ENCODE measurements at regions not wholly inside any gene's neighbourhood (a gene's known extent, or its start where the extent isn't known, plus 50 kb on each side); places are given as distances from the start of the nearest gene placed in this dataset.

DNA sequence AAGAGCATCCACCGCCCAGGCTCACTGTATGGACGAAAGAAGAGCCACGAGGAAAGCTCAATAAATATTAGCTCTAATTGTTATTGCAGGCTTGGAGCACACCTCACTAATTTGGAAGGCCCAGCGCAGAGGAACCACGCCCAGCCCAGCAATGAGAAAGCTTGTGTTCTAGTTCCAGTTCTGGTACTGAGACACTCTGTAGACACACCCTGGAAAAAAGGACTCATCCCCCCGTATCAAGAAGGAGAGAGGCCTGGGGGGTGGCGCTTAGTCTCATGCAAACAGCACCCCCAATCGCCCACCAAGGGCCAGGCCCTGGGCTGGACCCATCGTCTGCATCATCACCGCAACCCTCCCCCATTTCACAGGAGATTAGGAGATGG lies 156.9 kb downstream of the BMP7 start:
- Histone ChIP-seq H3K4me3 (no peak overlapping the region), H3K9ac (ENCODE audit: control insufficient read depth, insufficient read depth, low read length) (no peak overlapping the region), H3K9me3 (replicated peaks; ENCODE audit: control insufficient read depth, insufficient read depth, low read length) (no peaks in the 10 kb centered on the region; the same call in 2 of the 3 replicates), H3K27me3 (replicated peaks in 1 of 2; ENCODE audit: control insufficient read depth in 2 of 2, insufficient read depth in 2 of 2, low read length in 1 of 2) (no peaks in the 10 kb centered on the region), H3K27ac (ENCODE audit: control insufficient read depth, insufficient read depth) (no peak overlapping the region), H4K20me1 (ENCODE audit: control insufficient read depth, insufficient read depth) (no peaks in the 10 kb centered on the region), H3K79me2 (ENCODE audit: control insufficient read depth, insufficient read depth, low read length) (no peaks in the 10 kb centered on the region), H3K4me1 (ENCODE audit: control insufficient read depth, insufficient read depth, low read length) (no peaks in the 10 kb centered on the region), H2AFZ (ENCODE audit: control insufficient read depth, low read depth, low read length) (no peak overlapping the region), H3K4me2 (ENCODE audit: control insufficient read depth, insufficient read depth) (no peak overlapping the region), H3K36me3 (ENCODE audit: control insufficient read depth in 2 of 2, insufficient read depth in 2 of 2, low read length in 1 of 2) (no peaks in the 10 kb centered on the region)
- RAD21 ChIA-PET (ENCODE audit: unreplicated experiment): no interaction called here
- in situ Hi-C loops (cut with MboI): no loop called here
- ATAC-seq (no peak), FAIRE-seq (no peak), DNase-seq (ENCODE audit: low read depth, low spot score) (no peak)
- SMC1A ChIA-PET (ENCODE audit: uncharacterized antibody, unreplicated experiment): no interaction called here
- intact Hi-C loops (cut with micrococcal nuclease; ENCODE audit: unreplicated experiment): no loop called here
- CTCF ChIA-PET: no interaction called here
- no TSS peak for BruUV-seq (replicated peaks)
- POLR2A ChIA-PET: no interaction called here
- WGBS (ENCODE audit: insufficient coverage, insufficient replicate concordance, low lambda C conversion rate, missing lambda C conversion rate): 26% methylated on average over 10 of the region's 10 CpGs
- no peak for TF ChIP-seq STAT3 (IDR thresholded peaks at IDR 0.05; ENCODE audit: low read depth, low read length)
- TF ChIP-seq, protein P1, sequence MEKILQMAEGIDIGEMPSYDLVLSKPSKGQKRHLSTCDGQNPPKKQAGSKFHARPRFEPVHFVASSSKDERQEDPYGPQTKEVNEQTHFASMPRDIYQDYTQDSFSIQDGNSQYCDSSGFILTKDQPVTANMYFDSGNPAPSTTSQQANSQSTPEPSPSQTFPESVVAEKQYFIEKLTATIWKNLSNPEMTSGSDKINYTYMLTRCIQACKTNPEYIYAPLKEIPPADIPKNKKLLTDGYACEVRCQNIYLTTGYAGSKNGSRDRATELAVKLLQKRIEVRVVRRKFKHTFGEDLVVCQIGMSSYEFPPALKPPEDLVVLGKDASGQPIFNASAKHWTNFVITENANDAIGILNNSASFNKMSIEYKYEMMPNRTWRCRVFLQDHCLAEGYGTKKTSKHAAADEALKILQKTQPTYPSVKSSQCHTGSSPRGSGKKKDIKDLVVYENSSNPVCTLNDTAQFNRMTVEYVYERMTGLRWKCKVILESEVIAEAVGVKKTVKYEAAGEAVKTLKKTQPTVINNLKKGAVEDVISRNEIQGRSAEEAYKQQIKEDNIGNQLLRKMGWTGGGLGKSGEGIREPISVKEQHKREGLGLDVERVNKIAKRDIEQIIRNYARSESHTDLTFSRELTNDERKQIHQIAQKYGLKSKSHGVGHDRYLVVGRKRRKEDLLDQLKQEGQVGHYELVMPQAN (conservative IDR thresholded peaks at IDR 0.05): no peak
- TF ChIP-seq WRNIP1 (IDR thresholded peaks at IDR 0.05; ENCODE audit: borderline replicate concordance, low read depth, low read length): no peak
- TF ChIP-seq CBX3 (IDR thresholded peaks at IDR 0.05; ENCODE audit: borderline replicate concordance, low read depth): no peak
- TF ChIP-seq, protein P2, sequence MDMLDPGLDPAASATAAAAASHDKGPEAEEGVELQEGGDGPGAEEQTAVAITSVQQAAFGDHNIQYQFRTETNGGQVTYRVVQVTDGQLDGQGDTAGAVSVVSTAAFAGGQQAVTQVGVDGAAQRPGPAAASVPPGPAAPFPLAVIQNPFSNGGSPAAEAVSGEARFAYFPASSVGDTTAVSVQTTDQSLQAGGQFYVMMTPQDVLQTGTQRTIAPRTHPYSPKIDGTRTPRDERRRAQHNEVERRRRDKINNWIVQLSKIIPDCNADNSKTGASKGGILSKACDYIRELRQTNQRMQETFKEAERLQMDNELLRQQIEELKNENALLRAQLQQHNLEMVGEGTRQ (IDR thresholded peaks at IDR 0.05; ENCODE audit: borderline replicate concordance, low read depth, low read length): no peak
- no peak for TF ChIP-seq CREM (IDR thresholded peaks at IDR 0.05; ENCODE audit: low read depth)
- TF ChIP-seq EGR1 (IDR thresholded peaks at IDR 0.05; ENCODE audit: borderline replicate concordance in 1 of 2, low read depth in 2 of 2, low read length in 2 of 2): no peak
- TF ChIP-seq, protein P3, sequence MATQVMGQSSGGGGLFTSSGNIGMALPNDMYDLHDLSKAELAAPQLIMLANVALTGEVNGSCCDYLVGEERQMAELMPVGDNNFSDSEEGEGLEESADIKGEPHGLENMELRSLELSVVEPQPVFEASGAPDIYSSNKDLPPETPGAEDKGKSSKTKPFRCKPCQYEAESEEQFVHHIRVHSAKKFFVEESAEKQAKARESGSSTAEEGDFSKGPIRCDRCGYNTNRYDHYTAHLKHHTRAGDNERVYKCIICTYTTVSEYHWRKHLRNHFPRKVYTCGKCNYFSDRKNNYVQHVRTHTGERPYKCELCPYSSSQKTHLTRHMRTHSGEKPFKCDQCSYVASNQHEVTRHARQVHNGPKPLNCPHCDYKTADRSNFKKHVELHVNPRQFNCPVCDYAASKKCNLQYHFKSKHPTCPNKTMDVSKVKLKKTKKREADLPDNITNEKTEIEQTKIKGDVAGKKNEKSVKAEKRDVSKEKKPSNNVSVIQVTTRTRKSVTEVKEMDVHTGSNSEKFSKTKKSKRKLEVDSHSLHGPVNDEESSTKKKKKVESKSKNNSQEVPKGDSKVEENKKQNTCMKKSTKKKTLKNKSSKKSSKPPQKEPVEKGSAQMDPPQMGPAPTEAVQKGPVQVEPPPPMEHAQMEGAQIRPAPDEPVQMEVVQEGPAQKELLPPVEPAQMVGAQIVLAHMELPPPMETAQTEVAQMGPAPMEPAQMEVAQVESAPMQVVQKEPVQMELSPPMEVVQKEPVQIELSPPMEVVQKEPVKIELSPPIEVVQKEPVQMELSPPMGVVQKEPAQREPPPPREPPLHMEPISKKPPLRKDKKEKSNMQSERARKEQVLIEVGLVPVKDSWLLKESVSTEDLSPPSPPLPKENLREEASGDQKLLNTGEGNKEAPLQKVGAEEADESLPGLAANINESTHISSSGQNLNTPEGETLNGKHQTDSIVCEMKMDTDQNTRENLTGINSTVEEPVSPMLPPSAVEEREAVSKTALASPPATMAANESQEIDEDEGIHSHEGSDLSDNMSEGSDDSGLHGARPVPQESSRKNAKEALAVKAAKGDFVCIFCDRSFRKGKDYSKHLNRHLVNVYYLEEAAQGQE (IDR thresholded peaks at IDR 0.05; ENCODE audit: low read depth, low read length): no peak
- no peak for TF ChIP-seq ZZZ3 (IDR thresholded peaks at IDR 0.05; ENCODE audit: control insufficient read depth, insufficient read length, low read depth)
- TF ChIP-seq NR2C2 (IDR thresholded peaks at IDR 0.05; ENCODE audit: borderline replicate concordance, control insufficient read depth, insufficient read length, low read depth): no peak
- no peak for TF ChIP-seq EP300 (IDR thresholded peaks at IDR 0.05; ENCODE audit: borderline replicate concordance in 1 of 2, control insufficient read depth in 1 of 2, low read depth in 2 of 2, low read length in 2 of 2)
- no peak for TF ChIP-seq TCF12 (IDR thresholded peaks at IDR 0.05; ENCODE audit: low read depth, low read length)
- no peak for TF ChIP-seq NFIC (IDR thresholded peaks at IDR 0.05; ENCODE audit: low read depth, low read length)
- no peak for TF ChIP-seq NFYB (IDR thresholded peaks at IDR 0.05; ENCODE audit: insufficient read depth, low read depth, low read length)
- TF ChIP-seq HCFC1 (IDR thresholded peaks at IDR 0.05; ENCODE audit: low read length): no peak
